ENCODE measurements at regions not wholly inside any gene's neighbourhood (a gene's known extent, or its start where the extent isn't known, plus 50 kb on each side); places are given as distances from the start of the nearest gene placed in this dataset.
"Not testable (repeated sequence)": the region's sequence is repeated elsewhere in the genome, so short reads cannot be mapped to it uniquely, and the experiment has no call there.

DNA sequence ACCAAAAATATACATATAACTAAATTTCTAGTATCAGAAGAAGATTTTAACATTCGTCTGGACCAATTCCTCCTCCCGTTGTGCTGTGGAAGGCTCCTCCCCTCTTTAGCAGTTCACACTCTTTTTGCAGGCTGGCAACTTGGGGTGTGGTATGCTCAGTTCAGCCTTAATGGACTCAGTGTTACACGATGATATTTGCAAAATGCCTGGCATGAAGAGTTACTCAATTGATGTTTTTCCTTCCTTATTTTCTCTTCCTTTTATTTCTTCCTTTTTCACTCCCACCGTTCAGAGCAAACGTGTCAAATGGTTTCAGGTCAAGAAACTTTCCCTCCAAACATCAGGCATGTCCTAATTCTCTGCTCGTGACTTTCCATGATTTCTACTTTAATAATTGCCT lies 248.3 kb downstream of the PHF14 start:
- no peak for DNase-seq

DNA sequence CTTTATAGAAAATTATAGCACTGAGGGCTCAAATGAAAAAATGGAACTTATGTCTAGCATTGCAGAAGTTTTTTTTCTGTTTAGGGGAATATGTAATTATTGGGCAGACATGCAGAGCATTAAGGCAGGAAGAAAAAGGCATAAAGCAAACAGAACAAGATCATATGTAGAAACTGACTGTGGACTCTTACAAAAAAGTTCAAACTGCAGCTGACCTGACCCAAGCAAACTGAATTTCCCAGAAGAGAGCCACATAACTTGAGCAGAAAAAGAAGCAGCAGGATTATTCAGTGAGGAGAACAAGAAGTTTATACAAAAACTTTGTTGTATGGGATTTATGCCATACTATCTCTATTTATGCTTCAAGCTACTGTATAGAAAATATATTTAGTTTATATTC lies 250.9 kb downstream of the PHF14 start:
- no peak for DNase-seq

DNA sequence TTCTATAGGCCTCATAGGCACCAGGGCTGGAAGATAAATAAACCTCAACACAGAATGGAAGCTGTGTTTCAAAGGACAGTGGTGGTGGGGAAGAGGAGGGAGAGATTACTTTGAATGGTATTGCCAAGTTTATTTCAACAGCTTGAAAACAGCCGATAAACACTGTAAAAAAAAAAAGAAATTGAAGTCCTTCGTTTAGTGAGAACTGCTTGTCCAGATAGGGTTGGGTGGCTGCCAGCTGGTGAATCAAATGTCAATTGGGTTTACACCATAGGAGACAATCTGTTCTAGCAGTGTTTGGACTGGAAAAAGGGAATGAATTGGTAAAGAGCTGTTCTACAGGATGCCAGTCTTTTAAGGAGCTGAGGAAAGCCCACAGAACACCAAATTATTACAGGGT lies 254.8 kb downstream of the PHF14 start:
- peak; percentile 19 for DNase-seq

DNA sequence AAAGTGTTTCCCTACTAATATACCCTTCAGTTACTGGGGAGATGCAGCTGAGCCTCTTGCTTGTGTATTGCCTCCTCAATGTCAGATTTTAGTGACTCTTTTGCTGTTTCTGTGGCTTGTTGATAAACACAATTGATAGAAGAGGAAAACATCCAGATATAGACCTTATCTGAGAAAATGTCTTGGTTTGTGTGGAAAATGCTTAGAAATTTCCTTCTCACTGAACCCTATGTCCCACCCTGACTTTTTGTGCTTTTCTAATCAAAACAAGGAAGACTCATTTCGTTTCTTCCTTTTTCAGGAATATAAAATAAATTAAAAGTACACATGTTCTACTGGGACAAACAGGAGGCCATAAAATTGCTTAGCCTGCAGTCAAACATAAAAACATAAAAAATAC lies 257.5 kb downstream of the PHF14 start:
- no peak for DNase-seq

DNA sequence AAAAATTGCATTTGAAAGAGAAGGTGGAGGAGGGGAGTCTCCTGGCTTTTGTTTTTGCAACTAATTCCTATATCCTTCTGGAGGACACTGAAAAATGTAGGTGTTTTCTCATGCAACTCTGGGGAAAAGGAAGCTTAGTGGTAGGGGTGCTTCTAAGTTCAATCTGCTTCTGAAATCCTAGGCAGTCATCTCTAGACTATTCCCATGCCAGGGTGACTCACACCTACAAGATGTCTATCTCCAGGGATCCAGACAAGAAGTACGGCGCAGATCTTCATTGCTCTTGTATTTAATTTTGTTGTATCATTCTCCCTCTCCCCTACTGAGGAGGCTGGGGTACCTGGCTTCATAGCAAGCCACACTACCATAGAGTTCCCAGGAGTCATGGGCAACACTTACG lies 258.8 kb downstream of the PHF14 start:
- DNase-seq = no peak

DNA sequence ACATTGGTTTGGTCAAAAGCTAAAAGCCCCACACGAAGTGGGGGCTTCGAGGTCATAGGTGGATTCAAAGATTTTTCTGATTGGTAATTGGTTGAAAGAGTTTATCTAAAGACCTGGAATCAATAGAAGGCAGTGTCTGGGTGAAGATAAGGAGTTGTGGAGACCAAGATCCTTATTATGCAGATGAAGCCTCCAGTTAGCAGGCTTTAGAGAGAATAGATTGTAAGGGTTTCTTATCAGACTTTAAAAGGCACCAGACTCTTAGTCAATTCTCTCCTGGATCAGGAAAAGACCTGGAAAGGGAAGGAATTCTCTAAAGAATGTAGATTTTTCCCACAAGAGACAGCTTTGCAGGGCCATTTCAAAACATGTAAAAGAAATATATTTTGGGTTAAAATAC lies 260.2 kb downstream of the PHF14 start:
- no peak for DNase-seq

DNA sequence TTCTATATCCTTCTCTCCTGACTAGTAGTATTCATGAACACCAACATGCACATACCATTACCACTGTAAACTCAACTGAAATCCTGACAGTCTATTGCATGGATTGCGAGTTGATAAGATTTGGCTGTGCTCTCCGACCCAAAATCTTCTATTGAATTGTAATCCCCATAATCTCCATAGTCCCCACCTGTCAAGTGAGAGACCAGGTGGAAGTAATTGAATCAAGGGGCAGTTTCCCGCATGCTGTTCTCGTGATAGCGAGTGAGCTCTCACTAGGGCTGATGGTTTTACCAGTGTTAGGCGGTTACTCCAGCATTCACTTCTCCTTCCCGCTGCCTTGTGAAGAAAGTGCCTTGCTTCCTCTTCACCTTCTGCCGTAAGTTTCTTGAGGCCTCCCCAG lies 261.8 kb downstream of the PHF14 start:
- DNase-seq = no peak

DNA sequence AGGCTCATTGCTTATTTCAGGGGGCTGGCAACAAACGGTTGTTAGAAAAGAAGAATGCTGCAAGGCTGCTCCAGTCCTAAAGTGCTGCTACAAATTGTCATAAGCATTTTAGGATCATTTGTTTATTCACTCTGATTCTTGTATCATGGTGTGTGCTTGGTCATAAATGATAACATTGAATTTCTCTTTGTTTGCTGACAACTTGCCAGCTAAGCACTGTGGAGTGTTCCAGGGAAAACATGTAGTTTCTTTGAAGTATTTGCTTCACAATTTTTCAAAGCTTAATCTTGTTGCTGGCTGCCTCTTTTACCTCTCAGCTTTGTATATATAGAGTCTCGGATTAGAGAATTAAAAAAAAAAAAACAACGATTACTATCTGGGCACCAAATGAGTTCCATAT lies 263.0 kb downstream of the PHF14 start:
- no peak for DNase-seq

DNA sequence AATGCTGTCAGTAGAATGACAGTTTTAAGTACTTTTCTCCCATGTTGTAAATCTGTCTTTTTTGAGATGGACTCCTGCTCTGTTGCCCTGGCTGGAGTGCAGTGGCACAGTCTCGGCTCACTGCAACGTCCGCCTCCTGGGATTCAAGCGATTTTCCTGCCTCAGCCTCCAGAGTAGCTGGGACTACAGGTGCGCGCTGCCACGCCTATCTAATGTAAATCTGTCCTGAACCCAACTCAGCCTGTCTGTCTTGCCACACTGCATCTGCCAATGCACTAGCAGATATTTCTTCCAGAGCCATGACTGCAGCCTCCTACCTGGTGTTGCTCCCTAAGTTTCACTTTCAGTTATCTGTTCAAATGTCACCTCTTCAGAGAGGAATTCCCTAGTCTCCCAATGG lies 264.1 kb downstream of the PHF14 start:
- DNase-seq = no peak

DNA sequence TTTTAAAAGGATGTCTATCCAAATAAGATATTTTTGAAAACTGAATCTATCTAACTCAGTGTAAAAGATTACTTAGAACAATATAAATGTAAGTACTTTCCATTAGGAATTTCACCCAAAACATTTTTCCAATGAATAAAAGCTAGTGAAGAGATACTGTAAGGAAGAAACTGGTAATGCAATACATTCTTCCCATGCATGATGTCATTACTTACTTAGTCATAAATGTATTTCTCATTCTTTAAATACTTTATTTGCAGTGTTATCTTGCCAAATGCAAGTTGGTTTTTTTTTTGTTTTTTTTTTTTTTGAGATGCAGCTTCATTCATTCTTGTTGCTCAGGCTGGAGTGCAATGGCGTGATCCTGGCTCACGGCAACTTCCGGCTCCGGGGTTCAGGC lies 265.6 kb downstream of the PHF14 start:
- DNase-seq = no peak

DNA sequence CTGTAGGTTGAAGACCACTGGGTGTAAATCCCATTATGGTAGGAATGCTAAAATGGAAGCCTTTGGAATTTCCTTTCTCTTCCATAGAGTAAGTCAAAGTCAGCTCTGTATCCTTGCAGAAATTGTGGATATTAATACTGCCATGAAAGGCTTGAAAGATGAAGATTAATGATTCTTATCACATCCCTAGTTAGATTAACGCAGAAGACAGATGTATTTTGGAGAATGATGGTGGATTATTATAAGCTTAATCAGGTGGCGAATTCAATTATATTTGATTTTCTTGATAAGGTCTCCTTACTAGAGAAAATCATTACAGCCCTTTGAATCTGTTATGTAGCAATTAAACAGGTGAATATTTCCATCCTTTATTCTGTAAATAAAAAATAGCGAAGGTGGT lies 270.1 kb downstream of the PHF14 start:
- DNase-seq = no peak

DNA sequence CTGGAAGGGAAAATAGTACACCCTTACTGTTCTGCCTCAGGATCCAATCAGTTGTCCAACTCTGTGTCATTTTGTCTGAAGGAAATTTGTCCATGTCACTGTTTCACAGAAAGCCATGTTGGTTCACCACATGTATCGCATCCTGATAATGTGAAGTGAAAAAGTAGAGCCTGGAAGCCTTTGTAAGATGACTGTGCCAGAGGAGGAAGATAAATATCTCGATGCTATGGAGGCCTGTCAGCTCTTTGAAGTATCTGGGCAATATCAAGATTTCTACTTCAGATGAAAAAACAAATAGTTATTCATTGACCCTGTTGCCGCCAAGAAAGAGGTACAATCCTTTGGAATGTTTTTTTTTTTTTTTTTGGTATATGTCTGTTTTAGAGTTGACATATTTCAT lies 270.5 kb downstream of the PHF14 start:
- no peak for DNase-seq

DNA sequence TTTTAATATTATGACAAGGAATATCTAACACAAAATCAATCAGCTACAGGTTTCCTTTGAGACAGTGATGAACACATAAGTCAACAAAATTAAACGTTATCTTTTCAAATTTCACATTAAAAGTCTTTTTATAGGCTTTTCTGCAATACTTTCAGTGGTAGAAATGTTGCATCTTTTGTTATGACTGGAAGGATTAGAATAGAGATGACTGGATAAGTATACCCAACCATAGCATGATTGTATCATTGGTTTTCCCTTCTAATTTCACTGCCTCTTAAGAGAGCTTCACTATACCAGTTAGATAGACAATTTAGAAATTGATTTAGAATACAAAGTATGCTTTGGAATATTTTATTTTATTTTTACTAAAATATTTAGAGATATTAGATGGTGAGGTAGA lies 273.9 kb downstream of the PHF14 start:
- DNase-seq = no peak

DNA sequence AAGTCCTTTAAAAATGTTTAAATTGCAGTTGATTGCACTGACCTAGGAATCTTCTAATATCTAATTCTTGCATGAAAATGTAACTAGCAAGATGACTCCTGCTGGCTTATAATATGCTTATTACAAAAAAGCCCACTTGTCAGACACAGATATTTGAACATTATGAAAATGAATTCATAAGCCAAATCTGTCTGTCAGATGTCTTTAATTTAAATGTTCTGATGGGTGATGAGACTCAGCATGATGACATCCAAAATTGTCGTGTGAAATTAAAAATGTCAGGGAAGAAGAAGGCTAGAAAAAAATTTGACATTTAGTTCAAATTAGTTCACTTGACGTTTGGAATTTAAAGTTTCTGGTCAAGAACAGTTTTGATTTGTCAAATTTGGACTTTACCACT lies 277.8 kb downstream of the PHF14 start:
- no peak for DNase-seq

DNA sequence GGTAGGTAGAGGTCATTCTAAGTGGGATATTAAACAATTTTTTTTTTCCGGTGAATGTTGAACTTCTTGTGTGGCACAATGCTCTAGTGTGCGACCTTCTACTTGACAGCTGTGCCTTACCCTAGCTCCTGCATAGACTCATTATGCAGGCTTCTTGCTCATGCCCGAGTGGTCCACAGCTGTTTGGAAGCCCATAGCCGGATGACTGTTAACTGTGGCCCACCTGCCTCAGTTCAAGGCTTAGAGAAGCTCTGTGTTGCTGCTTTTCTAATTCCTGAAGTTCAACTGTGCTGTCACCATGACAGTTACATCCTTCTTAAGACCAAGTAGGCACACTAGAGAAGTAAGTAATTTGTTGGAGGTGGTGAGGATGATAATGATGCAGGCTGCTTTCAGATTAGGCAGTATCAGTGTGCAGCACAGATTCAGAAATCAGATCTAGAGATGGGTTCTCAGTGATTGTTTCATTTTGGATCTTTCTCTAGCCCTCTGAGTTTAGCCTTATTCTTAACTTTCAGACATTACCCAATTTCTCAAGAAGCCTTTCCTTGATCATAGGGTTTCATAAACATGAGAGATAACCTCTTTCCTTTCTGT lies 278.4 kb downstream of the PHF14 start:
- DNase-seq = no peak

DNA sequence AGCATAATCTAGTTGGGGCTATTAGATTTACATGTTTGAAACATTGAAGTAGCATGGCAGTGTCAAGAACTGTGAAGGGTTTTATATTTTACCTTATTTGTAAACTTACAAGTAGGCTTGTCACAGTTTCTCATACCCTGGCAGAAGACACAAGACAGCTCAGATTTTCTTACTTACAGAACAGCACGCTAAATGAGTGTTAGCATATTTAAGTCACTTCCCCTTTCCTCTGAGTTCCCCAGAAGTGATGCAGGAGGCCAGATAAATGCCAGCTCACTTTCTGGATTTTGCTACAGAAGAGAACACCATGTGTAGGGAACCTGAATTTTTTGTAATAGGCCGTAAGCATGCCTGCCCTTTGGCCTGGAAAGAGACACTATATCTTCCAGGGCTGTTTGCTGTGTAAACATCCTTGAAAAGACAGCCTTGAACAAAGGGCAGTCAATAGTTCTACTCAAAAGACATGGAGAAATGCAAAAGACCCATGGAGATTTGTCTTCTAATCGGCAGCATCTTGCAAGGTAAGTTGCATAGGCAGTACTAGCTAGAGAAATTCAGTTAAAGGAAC lies 279.1 kb downstream of the PHF14 start:
- DNase-seq = no peak

DNA sequence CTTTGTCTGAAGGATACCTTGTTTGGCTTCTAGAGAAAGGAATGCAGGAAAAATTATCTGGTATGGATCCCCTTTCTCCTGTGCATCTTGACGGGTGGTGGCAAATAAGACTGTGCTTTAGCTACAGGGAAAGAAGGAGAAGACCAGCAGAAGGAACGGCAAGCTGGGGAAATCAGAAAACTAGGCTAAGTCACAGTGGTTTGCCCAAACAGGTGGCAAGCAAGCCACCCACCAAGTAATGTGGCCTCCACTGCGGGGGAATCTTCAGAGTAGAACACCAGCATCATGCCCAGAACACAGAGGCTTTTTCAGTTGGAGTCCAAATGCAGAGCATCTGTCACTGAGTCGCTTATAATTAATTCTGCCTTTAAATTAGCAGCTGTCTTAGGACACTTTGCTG lies 282.8 kb downstream of the PHF14 start:
- DNase-seq = no peak

DNA sequence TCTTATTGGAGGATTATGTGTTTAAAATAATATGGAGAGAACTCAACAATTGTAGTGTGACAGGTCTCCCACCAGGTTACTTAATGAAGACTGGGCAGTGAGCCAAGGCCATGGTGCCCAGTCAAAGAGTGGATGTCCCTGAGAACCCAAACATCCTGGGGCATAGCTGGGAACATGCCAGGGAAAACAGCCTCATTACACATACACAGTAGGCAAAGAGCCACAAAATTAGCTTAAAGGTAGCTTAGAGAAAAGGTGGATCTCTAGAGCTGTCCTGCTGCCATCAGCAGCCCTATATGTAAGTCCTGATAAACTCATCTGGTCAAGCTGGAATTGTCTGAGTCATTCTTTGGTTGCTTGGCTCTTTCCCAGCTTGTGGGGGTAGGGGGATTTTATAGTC lies 287.8 kb downstream of the PHF14 start:
- peak; percentile 64 for DNase-seq

DNA sequence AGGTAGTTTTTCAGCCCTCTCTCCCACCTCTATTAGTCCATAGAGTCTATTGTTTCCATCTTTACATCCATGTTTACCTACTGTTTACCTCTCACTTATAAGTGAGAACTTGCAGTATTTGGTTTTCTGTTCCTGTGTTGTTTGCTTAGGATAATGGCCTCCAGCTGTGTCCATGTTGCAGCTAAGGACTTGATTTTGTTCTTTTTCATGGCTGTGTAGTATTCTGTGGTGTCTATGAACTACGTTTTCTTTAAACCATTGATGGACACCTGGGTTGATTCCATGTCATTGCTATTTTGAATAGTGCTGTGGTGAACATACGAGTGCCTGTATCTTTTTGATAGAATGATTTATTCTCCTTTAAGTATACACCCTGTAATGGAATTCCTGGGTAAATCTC lies 292.4 kb downstream of the PHF14 start:
- DNase-seq = no peak

DNA sequence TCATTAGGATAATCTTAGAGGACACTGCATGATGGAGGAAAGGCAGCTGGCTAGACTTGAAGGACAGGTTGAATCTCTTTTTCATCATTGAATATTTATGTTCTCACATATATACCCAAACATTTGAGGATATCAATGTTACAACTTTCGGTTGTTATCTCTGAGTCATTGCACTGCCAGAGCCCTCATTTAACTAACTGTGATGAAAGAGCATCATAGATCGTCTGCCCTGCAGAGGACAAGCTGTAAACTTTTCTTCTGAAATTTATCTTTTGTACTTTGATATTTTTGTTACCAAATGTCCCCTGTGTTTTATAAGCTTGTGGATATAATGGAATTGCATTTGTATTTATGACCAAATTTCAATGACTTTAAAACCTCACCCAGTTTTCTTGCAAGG lies 298.7 kb downstream of the PHF14 start:
- no peak for DNase-seq

DNA sequence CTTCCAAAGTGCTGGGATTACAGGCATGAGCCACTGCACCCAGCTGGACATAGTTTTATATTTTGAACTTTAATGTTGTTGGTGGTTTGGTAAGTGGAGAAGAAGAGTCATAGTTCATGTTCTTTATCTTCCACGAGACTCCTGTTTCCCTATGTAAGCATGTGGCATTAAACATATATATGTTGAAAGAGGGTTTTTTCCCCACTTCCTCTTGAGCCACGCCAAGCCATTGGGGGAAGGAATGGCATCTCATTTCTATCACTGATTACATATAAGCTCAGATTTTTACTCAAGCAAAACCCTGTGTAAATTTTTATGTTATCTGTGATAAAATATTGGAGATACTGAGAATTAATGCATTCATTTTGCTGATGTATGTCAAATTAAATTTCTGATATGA lies 300.4 kb downstream of the PHF14 start:
- DNase-seq = no peak

DNA sequence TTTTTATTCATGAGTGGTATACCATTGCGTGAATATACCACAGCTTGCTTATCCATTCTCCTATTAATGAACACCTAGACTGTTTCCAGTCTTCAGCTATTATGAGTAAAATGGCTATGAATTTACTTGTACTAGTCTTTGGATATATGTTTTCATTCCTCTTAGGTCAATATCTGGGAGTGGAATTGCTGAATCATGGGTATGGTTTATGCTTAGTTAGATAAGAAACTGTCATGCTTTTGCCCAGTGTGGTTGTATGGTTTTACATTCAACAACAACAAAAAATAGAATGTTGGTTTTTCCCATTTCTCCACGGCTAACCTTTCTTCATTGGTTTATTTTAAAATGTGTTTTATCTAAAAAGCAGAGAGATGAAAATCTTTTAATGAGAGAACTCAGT lies 308.3 kb downstream of the PHF14 start:
- DNase-seq = no peak

DNA sequence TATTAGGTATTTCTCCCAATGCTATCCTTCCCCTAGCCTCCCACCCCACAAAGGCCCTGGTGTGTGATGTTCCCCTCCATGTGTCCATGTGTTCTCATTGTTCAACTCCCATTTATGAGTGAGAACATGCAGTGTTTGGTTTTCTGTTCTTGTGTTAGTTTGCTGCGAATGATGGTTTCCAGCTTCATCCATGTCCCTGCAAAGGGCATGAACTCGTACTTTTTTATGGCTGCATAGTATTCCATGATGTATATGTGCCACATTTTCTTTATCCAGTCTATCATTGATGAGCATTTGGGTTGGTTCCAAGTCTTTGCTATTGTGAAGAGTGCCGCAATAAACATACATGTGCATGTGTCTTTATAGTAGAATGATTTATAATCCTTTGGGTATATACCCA lies 309.9 kb downstream of the PHF14 start:
- DNase-seq = not testable (repeated sequence)

DNA sequence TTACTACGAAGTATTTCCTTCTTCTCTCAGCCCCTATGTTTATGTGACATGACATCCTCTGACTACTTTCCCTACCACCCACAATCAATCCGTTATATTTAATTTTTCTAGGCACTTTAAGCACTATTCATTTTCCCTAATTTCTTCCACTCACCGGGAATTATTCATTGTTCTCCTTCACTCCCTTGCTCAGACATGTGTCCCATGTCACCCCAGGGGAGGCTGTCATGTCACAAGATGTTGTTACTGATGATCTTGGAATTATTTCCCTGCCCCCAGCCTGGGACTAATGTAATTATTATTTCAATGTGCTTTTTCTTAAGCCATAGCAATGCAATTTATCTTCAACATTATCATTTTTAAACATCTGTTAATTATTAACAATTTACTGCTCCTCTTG lies 317.2 kb downstream of the PHF14 start:
- DNase-seq = no peak

DNA sequence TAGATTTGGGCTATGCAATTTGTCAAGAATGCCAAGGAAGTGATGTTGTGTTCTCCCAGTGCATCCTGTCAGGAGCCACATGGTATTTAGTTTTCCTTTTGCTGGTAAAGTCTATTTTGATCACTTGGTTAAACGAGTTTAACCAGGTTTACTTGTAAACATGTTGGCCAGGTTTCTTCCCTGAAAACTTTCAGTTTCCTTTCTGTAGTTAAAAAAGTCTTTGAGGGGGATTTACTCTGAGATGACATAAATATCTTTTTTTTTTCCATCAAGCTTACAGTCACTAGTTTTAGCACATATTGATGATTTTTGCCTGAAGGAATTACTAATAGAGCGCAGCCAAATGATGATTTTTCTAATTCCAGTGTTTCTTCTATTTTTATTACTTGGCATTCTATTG lies 320.5 kb downstream of the PHF14 start:
- no peak for DNase-seq

DNA sequence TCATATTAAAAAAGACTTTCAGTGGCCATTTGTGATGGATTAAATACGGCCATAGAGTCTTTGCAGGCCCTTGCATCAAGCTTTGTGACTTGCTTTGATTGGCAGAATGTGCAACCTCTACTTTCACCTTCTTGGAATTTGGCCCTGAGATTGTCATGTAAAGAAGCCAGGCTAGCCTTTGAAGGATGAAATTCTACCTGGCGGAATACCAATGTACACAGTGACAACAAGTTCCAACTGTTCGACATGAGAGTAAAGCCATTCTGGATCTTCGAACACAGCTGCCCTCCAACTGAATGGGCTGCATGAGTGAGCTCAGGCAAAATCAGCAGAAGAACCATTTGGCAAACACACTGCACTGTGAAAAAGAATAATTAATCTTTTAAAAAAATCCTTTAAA lies 321.3 kb downstream of the PHF14 start:
- DNase-seq = no peak
